ENCODE measurements at regions not wholly inside any gene's neighbourhood (a gene's known extent, or its start where the extent isn't known, plus 50 kb on each side); places are given as distances from the start of the nearest gene placed in this dataset.

DNA sequence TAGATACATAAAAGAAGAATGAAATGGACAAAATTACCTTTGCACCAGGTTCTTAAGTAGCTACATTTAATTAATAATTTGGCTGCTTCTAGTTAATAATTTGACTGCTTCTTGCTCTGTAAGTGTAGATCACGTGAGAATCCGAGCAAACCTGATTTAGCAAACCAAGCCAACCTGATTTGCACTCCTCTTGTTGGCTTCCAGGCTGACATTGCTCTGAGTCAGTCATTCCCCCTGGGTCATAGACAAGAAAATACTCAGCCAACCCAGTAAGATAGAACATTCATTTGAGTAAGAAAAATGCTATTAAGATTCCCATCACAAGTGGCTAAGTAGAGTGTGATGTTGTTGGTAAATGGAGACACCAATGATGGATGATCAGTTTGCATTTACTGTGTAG lies 304.1 kb downstream of the C11orf87 start:
- no peaks in the 10 kb centered on the region for H3K27me3 ChIP-seq (replicated peaks)

DNA sequence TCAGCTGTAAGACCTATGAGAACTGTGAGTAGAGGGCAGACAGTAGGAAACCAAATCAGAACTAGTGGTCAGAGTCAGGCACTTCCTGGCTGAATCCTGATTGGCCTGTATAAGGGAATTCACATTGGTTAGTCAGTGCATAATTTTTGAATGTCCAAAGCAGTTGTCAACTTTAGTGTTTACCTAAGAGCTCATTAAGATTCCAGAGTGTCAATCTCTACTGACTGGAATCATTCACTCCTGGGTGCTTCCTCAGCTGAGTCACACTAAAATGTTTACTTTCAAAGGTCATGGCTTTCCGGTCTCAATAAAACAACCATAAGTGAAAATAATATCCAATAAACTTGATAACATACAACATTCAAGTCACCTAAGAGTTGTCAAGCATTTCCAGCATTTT lies 306.1 kb downstream of the C11orf87 start:
- Histone ChIP-seq H3K27me3 (replicated peaks) (no peaks in the 10 kb centered on the region), H3K4me3 (no peak overlapping the region), H3K4me1 (replicated peaks) (no peaks in the 10 kb centered on the region), H3K9me3 (replicated peaks) (no peaks in the 10 kb centered on the region), H3K27ac (no peak overlapping the region), H3K36me3 (no peaks in the 10 kb centered on the region)
- no peak for DNase-seq (ENCODE audit: low read depth in 1 of 2, low spot score in 2 of 2)

More for the DNA sequence above, 304.1 kb downstream of the C11orf87 start:
- Histone ChIP-seq H3K27ac (no peak overlapping the region), H3K4me1 (replicated peaks) (no peaks in the 10 kb centered on the region), H3K36me3 (no peaks in the 10 kb centered on the region), H3K4me3 (no peak overlapping the region), H3K9me3 (replicated peaks) (no peaks in the 10 kb centered on the region)
- no peak for DNase-seq (ENCODE audit: low read depth in 1 of 2, low spot score in 2 of 2)

DNA sequence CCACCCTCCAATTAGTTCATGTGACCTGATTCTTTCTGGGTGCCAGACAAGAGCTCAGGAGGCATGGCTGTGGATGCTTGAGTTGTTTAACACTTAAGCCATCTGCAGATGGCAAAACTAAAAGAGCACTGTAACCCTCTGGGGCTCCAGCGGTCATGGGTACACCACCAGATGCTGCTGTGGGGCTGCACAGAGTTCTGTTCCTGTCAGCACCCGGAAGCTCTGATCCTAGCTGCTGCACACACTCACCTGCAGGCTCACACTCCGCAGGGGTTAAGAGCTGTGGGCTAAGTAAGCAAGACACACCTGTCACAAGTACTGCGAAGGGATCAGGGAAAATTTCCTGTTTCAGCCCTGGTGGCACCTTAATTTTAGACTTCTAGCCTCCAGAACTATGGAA lies 307.8 kb downstream of the C11orf87 start:
- Histone ChIP-seq H3K27ac (no peak overlapping the region), H3K4me1 (replicated peaks) (no peaks in the 10 kb centered on the region), H3K9me3 (replicated peaks) (no peaks in the 10 kb centered on the region)

DNA sequence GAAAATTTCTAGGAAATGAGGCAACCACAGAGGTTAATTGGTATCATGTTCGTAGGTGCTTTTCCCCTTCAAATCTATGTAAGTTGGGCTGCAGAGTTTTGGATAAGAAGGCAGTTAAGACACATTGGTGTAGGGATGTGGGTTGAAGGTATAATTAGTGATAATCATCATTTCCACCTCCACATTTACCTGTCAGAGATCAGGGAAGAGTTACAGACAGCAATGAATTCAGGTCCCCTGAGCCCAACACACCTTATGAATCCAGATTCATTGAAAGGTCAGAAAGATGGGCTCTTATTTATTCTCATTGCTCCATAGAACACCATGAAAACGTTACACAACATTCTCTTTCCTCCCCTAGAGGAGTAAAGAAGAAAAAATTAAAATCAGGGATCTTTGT lies 308.7 kb downstream of the C11orf87 start:
- Histone ChIP-seq H3K4me1 (replicated peaks) (no peaks in the 10 kb centered on the region), H3K36me3 (no peaks in the 10 kb centered on the region), H3K27ac (no peak overlapping the region), H3K4me3 (no peak overlapping the region), H3K27me3 (replicated peaks) (no peaks in the 10 kb centered on the region), H3K9me3 (replicated peaks) (no peaks in the 10 kb centered on the region)
- DNase-seq (ENCODE audit: low read depth in 1 of 2, low spot score in 2 of 2): no peak

More for the DNA sequence above, 307.8 kb downstream of the C11orf87 start:
- no peak for DNase-seq (ENCODE audit: low read depth in 1 of 2, low spot score in 2 of 2)
- H3K4me3 ChIP-seq: no peak overlapping the region
- H3K36me3 ChIP-seq: no peaks in the 10 kb centered on the region
- no peaks in the 10 kb centered on the region for H3K27me3 ChIP-seq (replicated peaks)

DNA sequence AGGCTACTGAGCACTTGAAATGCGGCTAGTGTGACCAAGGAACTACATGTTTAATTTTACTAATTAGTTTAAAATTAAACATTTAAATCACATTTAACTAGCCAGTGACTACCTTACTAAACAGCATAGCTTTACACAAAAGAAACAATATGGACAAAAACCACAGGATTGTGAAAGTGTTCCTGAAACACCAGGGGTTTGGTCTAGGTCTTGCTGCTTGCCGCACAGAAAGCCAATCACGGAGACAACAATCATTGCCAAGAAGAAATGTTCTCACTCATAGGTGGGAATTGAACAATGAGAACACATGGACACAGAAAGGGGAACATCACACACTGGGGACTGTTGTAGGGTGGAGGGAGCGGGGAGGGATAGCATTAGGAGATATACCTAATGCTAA lies 309.5 kb downstream of the C11orf87 start:
- Histone ChIP-seq H3K9me3 (replicated peaks) (no peaks in the 10 kb centered on the region), H3K27ac (no peak overlapping the region), H3K36me3 (no peaks in the 10 kb centered on the region), H3K4me3 (no peak overlapping the region), H3K27me3 (replicated peaks) (no peaks in the 10 kb centered on the region), H3K4me1 (replicated peaks) (no peaks in the 10 kb centered on the region)
- DNase-seq (ENCODE audit: low read depth in 1 of 2, low spot score in 2 of 2): no peak

DNA sequence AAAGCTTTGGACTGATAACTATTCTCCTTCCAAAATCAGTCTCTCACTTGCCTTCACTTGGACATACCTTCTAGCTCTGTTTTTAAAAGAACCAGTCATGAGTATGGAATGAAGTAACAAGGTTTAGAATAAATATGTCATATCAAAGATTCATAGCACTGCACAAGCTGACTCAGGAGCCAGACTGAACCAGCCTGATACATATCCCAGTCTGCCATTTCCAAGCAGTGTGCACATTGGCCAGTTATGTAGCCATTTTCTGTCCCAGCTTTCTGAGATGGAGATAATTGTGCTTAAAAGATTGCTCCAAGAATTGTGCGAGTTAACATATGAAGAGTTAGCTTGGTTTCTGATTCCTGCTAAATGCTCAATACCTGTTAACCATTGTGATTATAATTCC lies 311.3 kb downstream of the C11orf87 start:
- DNase-seq (ENCODE audit: low read depth in 1 of 2, low spot score in 2 of 2): no peak
- Histone ChIP-seq H3K27me3 (replicated peaks) (no peaks in the 10 kb centered on the region), H3K4me1 (replicated peaks) (no peaks in the 10 kb centered on the region), H3K9me3 (replicated peaks) (no peaks in the 10 kb centered on the region), H3K27ac (no peak overlapping the region), H3K4me3 (no peak overlapping the region), H3K36me3 (no peaks in the 10 kb centered on the region)

DNA sequence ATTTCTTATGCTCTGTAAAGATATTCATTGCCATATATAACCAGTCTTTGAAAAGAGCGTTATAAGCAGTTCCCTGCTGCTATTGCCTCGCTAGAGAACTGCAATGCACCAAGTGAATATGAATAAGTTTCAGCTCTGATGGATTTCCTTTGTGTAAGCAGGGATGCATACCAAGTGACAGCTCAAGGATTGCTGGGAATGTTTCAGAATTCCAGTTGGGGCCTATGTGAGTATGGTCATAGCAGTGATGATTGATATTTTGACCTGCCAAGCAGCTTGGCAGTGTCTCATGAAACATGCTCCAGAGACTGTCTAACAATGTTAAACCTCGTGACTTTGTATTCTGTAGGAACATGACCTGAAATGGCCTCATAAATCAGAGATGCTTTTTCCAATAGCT lies 312.6 kb downstream of the C11orf87 start:
- no peaks in the 10 kb centered on the region for H3K4me1 ChIP-seq (replicated peaks)
- no peaks in the 10 kb centered on the region for H3K9me3 ChIP-seq (replicated peaks)
- H3K36me3 ChIP-seq: no peaks in the 10 kb centered on the region
- H3K27ac ChIP-seq: no peak overlapping the region
- DNase-seq (ENCODE audit: low read depth in 1 of 2, low spot score in 2 of 2): no peak
- no peaks in the 10 kb centered on the region for H3K27me3 ChIP-seq (replicated peaks)
- H3K4me3 ChIP-seq: no peak overlapping the region

DNA sequence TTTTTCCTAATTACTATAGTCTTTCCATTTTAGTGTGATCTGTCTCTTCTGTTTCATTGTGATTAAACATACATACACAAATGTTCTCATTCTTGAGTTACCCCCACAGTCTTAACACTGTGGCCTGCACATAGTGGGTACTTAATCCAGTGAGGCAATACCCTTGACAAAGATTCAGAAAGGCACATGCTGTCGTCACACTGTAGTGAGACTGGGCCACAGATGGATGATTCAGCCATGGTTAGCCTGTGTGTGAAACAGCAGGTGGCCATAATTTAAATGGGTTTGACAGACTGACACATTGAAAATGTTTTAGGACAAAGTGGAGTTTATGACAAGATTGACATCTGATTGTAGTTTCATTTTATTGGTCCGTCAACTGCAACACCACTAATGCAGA lies 313.1 kb downstream of the C11orf87 start:
- Histone ChIP-seq H3K9me3 (replicated peaks) (no peaks in the 10 kb centered on the region), H3K36me3 (no peaks in the 10 kb centered on the region), H3K27me3 (replicated peaks) (no peaks in the 10 kb centered on the region), H3K27ac (no peak overlapping the region), H3K4me1 (replicated peaks) (no peaks in the 10 kb centered on the region), H3K4me3 (no peak overlapping the region)
- DNase-seq (ENCODE audit: low read depth in 1 of 2, low spot score in 2 of 2): no peak

DNA sequence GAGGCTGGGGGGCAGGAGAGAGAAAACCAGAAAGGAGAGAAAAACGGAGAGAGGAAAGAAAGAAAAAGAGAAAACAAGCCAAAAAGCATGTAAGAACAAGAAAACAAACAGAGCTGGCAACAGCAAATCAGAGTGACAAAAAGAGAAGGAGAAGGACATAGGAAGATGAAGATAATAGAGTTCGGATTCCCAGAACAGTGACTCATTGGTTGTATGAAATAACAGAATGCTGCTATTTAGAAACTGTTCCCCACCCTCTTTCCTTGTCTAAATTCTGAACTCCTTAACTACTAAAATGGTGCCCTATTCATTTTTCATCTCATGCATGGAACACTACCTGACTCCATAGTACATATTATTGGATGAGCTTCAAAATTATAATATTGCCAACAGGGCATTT lies 317.4 kb downstream of the C11orf87 start:
- Histone ChIP-seq H3K4me1 (replicated peaks) (no peaks in the 10 kb centered on the region), H3K36me3 (no peaks in the 10 kb centered on the region), H3K27me3 (replicated peaks) (no peaks in the 10 kb centered on the region), H3K27ac (no peak overlapping the region), H3K4me3 (no peak overlapping the region), H3K9me3 (replicated peaks) (no peaks in the 10 kb centered on the region)
- no peak for DNase-seq (ENCODE audit: low read depth in 1 of 2, low spot score in 2 of 2)

DNA sequence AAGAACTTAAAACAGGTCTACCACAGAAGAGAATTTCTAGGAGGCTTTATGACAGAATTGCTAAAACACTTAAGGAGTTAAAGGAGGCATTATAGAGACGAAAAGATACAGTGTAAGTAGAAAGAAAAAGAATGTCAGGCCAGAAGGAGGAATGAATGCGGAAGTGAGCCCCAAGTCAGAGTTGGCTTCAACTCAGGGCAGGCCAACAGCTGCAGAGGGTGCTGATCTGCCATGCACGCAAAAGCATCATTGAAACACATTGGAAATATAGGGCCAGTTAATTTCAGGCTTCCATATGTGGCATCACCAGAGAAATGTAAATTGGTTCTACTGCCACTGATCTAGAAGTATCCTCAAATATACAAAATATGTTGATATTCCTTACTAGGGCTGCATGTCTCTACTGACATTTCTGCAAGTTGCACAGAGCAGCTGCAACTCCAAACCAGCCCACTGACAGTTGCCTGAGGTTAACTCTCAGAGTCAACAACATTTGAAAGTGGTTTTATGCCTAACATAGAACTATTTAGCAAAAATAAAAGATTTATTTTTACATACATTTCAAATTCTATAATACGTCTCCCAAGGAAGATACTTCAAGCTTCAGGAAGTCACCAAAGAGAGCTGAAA lies 324.1 kb downstream of the C11orf87 start:
- no peak overlapping the region for H3K27ac ChIP-seq
- H3K27me3 ChIP-seq (replicated peaks): no peaks in the 10 kb centered on the region
- H3K9me3 ChIP-seq (replicated peaks): no peaks in the 10 kb centered on the region
- no peaks in the 10 kb centered on the region for H3K4me1 ChIP-seq (replicated peaks)
- no peak overlapping the region for H3K4me3 ChIP-seq
- no peaks in the 10 kb centered on the region for H3K36me3 ChIP-seq
- DNase-seq (ENCODE audit: low read depth in 1 of 2, low spot score in 2 of 2): no peak

DNA sequence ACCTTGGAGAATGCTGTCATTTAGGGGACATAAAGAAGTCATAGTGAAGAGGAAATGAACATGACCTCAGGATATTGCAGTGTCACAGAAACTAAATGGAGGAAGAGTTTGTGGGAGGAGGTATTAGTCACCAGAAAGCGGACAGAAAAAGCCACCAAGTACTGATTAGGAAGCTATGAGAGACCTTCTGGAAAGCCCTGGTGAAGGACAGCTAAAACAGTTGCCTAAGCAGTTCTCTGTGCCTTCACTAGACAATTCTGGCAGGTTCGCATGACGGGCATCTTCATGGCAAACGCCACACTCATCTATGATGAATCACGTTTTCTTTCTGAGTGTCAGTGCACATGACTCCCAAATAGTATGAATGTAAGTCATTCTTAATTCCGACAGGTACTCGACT lies 325.8 kb downstream of the C11orf87 start:
- Histone ChIP-seq H3K36me3 (no peaks in the 10 kb centered on the region), H3K4me1 (replicated peaks) (no peaks in the 10 kb centered on the region), H3K4me3 (no peak overlapping the region), H3K27me3 (replicated peaks) (no peaks in the 10 kb centered on the region), H3K9me3 (replicated peaks) (no peaks in the 10 kb centered on the region), H3K27ac (no peak overlapping the region)
- DNase-seq (ENCODE audit: low read depth in 1 of 2, low spot score in 2 of 2): no peak

DNA sequence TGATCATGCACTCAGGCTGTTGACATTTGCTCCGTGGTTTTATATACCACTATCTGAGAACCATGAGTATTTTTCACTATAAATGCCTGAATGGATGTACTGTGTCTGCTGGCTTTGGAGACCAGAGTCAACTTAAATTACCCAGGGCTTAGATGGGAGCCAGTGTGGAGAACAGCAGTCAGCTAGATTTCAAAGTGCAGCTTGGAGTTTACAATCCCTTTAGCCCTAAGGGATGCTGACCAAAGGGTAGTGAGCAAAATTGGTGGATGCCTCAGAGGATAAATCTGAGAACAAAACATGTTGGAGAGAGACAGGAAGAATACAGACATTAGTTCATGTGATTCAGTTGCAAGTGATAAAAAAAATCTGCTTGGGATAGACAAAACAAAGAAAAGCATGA lies 327.5 kb downstream of the C11orf87 start:
- Histone ChIP-seq H3K4me1 (replicated peaks) (no peaks in the 10 kb centered on the region), H3K36me3 (no peaks in the 10 kb centered on the region), H3K27ac (no peak overlapping the region), H3K27me3 (replicated peaks) (no peaks in the 10 kb centered on the region), H3K9me3 (replicated peaks) (no peaks in the 10 kb centered on the region), H3K4me3 (no peak overlapping the region)
- no peak for DNase-seq (ENCODE audit: low read depth in 1 of 2, low spot score in 2 of 2)

DNA sequence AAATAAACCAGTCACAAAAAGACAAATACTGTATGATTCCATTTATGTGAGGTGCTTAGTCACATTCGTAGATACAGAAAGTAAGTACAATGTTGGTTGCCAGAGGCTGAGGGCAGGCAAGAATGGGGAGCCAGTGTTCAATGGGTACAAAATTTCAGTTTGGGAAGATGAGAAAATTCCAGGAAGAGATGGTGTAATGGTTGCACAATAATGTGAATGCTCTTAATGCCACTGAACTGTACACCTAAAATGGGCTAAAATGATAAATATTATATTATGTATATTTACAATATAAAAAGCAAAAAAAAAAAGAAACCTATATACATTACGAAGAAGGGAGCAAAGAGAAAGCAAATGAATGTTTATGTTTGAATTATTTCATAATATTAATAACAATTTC lies 329.0 kb downstream of the C11orf87 start:
- H3K9me3 ChIP-seq (replicated peaks): no peaks in the 10 kb centered on the region
- no peak overlapping the region for H3K27ac ChIP-seq
- H3K36me3 ChIP-seq: no peaks in the 10 kb centered on the region
- H3K27me3 ChIP-seq (replicated peaks): no peaks in the 10 kb centered on the region
- H3K4me1 ChIP-seq (replicated peaks): no peaks in the 10 kb centered on the region
- no peak for DNase-seq (ENCODE audit: low read depth in 1 of 2, low spot score in 2 of 2)
- H3K4me3 ChIP-seq: no peak overlapping the region

DNA sequence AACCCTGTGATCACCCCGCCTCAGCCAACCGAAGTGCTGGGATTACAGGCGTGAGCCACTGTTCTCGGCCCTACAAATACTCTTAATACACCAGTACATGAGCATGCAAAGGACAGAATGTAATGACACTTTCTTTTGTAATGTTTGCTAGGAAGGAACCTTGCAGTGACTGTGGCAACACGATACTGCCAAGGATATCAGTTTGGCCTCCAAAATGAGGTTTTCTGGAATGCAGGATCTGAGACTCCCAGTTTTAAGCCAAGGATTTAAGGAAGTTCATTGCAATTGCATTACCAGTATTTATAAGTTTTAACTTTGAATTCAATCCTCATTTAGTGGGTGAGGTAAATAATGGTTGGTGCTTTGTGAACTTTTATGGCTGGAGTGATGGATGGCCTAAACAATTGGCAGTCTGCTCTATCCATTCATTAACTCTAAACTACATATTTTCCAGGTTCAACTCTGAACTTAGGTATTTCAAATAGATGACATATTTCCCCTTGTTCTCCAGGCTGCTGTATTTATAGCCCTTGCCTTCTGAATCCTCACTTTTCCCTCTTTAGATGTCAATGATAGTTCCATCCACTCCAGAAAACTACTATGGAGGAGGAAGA lies 330.3 kb downstream of the C11orf87 start:
- no peaks in the 10 kb centered on the region for H3K4me1 ChIP-seq (replicated peaks)
- no peak overlapping the region for H3K4me3 ChIP-seq
- DNase-seq (ENCODE audit: low read depth in 1 of 2, low spot score in 2 of 2): no peak
- no peaks in the 10 kb centered on the region for H3K27me3 ChIP-seq (replicated peaks)
- H3K36me3 ChIP-seq: no peaks in the 10 kb centered on the region
- no peaks in the 10 kb centered on the region for H3K9me3 ChIP-seq (replicated peaks)
- H3K27ac ChIP-seq: no peak overlapping the region

DNA sequence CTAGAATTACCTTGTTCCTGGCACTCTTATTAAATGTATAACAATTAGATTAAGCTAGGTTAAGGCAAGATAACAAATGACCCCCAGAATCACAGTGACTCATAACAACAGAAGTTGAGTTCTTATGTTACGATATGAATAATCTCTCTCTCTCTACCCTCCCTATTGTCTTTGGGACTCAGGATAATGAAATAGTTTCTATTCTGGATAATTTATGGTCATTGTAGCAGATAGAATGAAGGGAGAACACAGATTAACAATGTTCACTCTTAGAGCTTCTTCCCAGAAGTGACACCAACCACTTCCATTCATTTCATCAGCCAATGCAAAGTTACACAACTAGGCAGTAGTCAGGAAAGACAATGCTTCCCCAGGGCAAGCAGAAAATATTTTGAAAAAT lies 334.5 kb downstream of the C11orf87 start:
- Histone ChIP-seq H3K9me3 (replicated peaks) (no peaks in the 10 kb centered on the region), H3K27ac (no peak overlapping the region), H3K27me3 (replicated peaks) (no peaks in the 10 kb centered on the region), H3K36me3 (no peaks in the 10 kb centered on the region), H3K4me1 (replicated peaks) (no peaks in the 10 kb centered on the region), H3K4me3 (no peak overlapping the region)
- DNase-seq (ENCODE audit: low read depth in 1 of 2, low spot score in 2 of 2): no peak
